GM23338 (cell line): ENCODE measurements at regions not wholly inside any gene's neighbourhood (a gene's known extent, or its start where the extent isn't known, plus 50 kb on each side); places are given as distances from the start of the nearest gene placed in this dataset.

Source experiments
- ATAC-seq: fragments of 200-7000 bp; cut with Tn5 transposase; 3 replicates; pipeline ENCODE4 v1.9.1; 2020
- DNase-seq: peaks from one replicate; pipeline ENCODE4 v3.0.0-alpha.2; 2015; ENCODE audit warnings: low spot score
- H2AFZ ChIP-seq: fragments of 200-600 bp; sonication (generic); 2 replicates; pipeline ENCODE4 v1.8.0; 2016; ENCODE audit warnings: antibody characterized with exemption, mild to moderate bottlenecking, moderate library complexity
- H3F3A ChIP-seq: fragments of 200-600 bp; sonication (generic); replicated peaks from 2 replicates; pipeline ENCODE4 v1.8.0; 2017; ENCODE audit warnings: antibody characterized with exemption, mixed run types, low read depth
- H3K27ac ChIP-seq: fragments of 200-600 bp; sonication (generic); 2 replicates; pipeline ENCODE4 v1.6.1; 2016; ENCODE audit warnings: low read depth
- H3K27me3 ChIP-seq: fragments of 200-600 bp; sonication (generic); 2 replicates; pipeline ENCODE4 v1.8.0; 2016; ENCODE audit warnings: mild to moderate bottlenecking, mixed run types, moderate library complexity; ENCODE audit not compliant: insufficient read depth
- H3K36me3 ChIP-seq: fragments of 200-600 bp; sonication (generic); 2 replicates; pipeline ENCODE4 v1.8.0; 2016; ENCODE audit warnings: mild to moderate bottlenecking; ENCODE audit not compliant: insufficient read depth
- H3K4me1 ChIP-seq: fragments of 200-600 bp; sonication (generic); 2 replicates; pipeline ENCODE4 v1.8.0; 2016; ENCODE audit warnings: mild to moderate bottlenecking, moderate library complexity; ENCODE audit not compliant: insufficient read depth
- H3K4me2 ChIP-seq: fragments of 200-600 bp; sonication (generic); 2 replicates; pipeline ENCODE4 v1.7.1; 2017; ENCODE audit warnings: mixed run types
- H3K4me3 ChIP-seq: fragments of 200-600 bp; sonication (generic); 2 replicates; pipeline ENCODE4 v1.6.1; 2016; ENCODE audit warnings: mixed run types
- H3K79me2 ChIP-seq: fragments of 200-600 bp; sonication (generic); replicated peaks from 2 replicates; pipeline ENCODE4 v1.8.0; 2017; ENCODE audit warnings: mild to moderate bottlenecking; ENCODE audit not compliant: insufficient read depth
- H3K9me2 ChIP-seq: fragments of 200-600 bp; sonication (generic); 2 replicates; pipeline ENCODE4 v1.8.0; 2017; ENCODE audit not compliant: insufficient read depth
- H4K20me1 ChIP-seq: fragments of 200-600 bp; sonication (generic); replicated peaks from 2 replicates; pipeline ENCODE4 v1.8.0; 2017; ENCODE audit warnings: mild to moderate bottlenecking; ENCODE audit not compliant: insufficient read depth
- H3K27ac Mint-ChIP-seq: 2 replicates; pipeline ENCODE4 v1.8.0; 2020; ENCODE audit warnings: inconsistent platforms, mild to moderate bottlenecking, moderate library complexity, mixed read lengths
- H3K27me3 Mint-ChIP-seq: 3 replicates; pipeline ENCODE4 v1.8.0; 2022; ENCODE audit warnings: low read depth, mild to moderate bottlenecking, moderate library complexity, mixed read lengths, inconsistent platforms; ENCODE audit not compliant: insufficient read depth, poor library complexity
- H3K36me3 Mint-ChIP-seq: 3 replicates; pipeline ENCODE4 v1.8.0; 2021; ENCODE audit warnings: low read depth, mild to moderate bottlenecking, inconsistent platforms, moderate library complexity, mixed read lengths
- H3K4me1 Mint-ChIP-seq: 3 replicates; pipeline ENCODE4 v1.8.0; 2020; ENCODE audit warnings: mild to moderate bottlenecking, inconsistent platforms, mixed read lengths
- H3K4me3 Mint-ChIP-seq: 3 replicates; pipeline ENCODE4 v1.8.0; 2021; ENCODE audit warnings: moderate library complexity, mild to moderate bottlenecking, inconsistent platforms, mixed read lengths
- H3K9me3 Mint-ChIP-seq: 3 replicates; pipeline ENCODE4 v1.8.0; 2020; ENCODE audit warnings: moderate library complexity, mild to moderate bottlenecking, inconsistent platforms, mixed read lengths
- CREB1 ChIP-seq: fragments of 250-450 bp; sonication (Bioruptor Pico); IDR thresholded peaks from 2 replicates; pipeline ENCODE4 v1.5.0; 2020; ENCODE audit warnings: low read depth, mild to moderate bottlenecking, moderate library complexity
- EZH2phosphoT487 ChIP-seq: fragments of 200-600 bp; sonication (generic); IDR thresholded peaks from one replicate; pipeline ENCODE4 v1.8.1; 2018; ENCODE audit warnings: antibody characterized with exemption; ENCODE audit not compliant: unreplicated experiment
- JUNB ChIP-seq: IDR thresholded peaks from one replicate; pipeline ENCODE4 v1.6.1; 2016; ENCODE audit warnings: antibody characterized with exemption; ENCODE audit not compliant: unreplicated experiment
- POLR2AphosphoS5 ChIP-seq: IDR thresholded peaks from 2 replicates; pipeline ENCODE4 v1.6.1; 2016; ENCODE audit warnings: antibody characterized with exemption, low read depth
- STAT1 ChIP-seq: IDR thresholded peaks from one replicate; pipeline ENCODE4 v1.6.1; 2016; ENCODE audit warnings: antibody characterized with exemption; ENCODE audit not compliant: unreplicated experiment
- ZNF114 ChIP-seq: fragments of 250-450 bp; sonication (Bioruptor Pico); IDR thresholded peaks from 2 replicates; pipeline ENCODE4 v1.5.0; 2020; ENCODE audit warnings: mild to moderate bottlenecking, moderate library complexity
- TF ChIP-seq, protein P1 (sequence below): IDR thresholded peaks from 2 replicates; pipeline ENCODE4 v1.6.1; 2016; ENCODE audit warnings: antibody characterized with exemption
- TF ChIP-seq, protein P2 (sequence below): fragments of 250-450 bp; sonication (Bioruptor Pico); IDR thresholded peaks from 2 replicates; pipeline ENCODE4 v1.5.0; 2020; ENCODE audit warnings: mild to moderate bottlenecking, moderate library complexity

DNA sequence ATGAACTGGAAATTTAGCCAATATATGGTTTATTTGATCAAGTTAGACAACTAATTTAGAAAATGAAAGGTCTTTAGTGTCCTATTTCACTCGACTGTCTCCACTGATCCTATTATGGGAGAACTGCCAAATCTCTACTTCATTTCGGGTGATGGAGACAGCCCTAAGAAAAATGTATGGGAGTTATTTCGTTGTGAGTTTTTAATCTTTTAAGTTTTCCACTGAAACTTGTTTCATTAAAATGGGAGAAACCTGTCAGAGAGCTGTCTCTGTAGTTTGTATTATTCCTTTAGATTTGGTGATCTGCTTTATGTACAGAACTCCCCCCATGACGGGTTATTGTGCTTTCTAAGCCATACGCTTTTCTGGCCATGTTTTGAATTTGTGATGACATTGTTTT is 899.7 kb downstream of the ADGRL2 start:
- no peaks in the 10 kb centered on the region for H3K79me2 ChIP-seq
- H3K27me3 Mint-ChIP-seq: no peaks in the 10 kb centered on the region
- H3K4me3 Mint-ChIP-seq: no peak overlapping the region
- no peaks in the 10 kb centered on the region for H3K4me1 ChIP-seq
- no peaks in the 10 kb centered on the region for H3F3A ChIP-seq
- no peaks in the 10 kb centered on the region for H3K36me3 ChIP-seq
- H3K4me3 ChIP-seq: no peak overlapping the region
- ATAC-seq (no peak), DNase-seq (no peak)
- H2AFZ ChIP-seq: no peak overlapping the region
- TF ChIP-seq EZH2phosphoT487 (no peak), STAT1 (no peak), POLR2AphosphoS5 (no peak), JUNB (no peak), CREB1 (no peak), ZNF114 (CRISPR knock-in tag) (no peak)
- TF ChIP-seq, protein P1, sequence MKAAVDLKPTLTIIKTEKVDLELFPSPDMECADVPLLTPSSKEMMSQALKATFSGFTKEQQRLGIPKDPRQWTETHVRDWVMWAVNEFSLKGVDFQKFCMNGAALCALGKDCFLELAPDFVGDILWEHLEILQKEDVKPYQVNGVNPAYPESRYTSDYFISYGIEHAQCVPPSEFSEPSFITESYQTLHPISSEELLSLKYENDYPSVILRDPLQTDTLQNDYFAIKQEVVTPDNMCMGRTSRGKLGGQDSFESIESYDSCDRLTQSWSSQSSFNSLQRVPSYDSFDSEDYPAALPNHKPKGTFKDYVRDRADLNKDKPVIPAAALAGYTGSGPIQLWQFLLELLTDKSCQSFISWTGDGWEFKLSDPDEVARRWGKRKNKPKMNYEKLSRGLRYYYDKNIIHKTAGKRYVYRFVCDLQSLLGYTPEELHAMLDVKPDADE: no peak
- TF ChIP-seq, protein P2, sequence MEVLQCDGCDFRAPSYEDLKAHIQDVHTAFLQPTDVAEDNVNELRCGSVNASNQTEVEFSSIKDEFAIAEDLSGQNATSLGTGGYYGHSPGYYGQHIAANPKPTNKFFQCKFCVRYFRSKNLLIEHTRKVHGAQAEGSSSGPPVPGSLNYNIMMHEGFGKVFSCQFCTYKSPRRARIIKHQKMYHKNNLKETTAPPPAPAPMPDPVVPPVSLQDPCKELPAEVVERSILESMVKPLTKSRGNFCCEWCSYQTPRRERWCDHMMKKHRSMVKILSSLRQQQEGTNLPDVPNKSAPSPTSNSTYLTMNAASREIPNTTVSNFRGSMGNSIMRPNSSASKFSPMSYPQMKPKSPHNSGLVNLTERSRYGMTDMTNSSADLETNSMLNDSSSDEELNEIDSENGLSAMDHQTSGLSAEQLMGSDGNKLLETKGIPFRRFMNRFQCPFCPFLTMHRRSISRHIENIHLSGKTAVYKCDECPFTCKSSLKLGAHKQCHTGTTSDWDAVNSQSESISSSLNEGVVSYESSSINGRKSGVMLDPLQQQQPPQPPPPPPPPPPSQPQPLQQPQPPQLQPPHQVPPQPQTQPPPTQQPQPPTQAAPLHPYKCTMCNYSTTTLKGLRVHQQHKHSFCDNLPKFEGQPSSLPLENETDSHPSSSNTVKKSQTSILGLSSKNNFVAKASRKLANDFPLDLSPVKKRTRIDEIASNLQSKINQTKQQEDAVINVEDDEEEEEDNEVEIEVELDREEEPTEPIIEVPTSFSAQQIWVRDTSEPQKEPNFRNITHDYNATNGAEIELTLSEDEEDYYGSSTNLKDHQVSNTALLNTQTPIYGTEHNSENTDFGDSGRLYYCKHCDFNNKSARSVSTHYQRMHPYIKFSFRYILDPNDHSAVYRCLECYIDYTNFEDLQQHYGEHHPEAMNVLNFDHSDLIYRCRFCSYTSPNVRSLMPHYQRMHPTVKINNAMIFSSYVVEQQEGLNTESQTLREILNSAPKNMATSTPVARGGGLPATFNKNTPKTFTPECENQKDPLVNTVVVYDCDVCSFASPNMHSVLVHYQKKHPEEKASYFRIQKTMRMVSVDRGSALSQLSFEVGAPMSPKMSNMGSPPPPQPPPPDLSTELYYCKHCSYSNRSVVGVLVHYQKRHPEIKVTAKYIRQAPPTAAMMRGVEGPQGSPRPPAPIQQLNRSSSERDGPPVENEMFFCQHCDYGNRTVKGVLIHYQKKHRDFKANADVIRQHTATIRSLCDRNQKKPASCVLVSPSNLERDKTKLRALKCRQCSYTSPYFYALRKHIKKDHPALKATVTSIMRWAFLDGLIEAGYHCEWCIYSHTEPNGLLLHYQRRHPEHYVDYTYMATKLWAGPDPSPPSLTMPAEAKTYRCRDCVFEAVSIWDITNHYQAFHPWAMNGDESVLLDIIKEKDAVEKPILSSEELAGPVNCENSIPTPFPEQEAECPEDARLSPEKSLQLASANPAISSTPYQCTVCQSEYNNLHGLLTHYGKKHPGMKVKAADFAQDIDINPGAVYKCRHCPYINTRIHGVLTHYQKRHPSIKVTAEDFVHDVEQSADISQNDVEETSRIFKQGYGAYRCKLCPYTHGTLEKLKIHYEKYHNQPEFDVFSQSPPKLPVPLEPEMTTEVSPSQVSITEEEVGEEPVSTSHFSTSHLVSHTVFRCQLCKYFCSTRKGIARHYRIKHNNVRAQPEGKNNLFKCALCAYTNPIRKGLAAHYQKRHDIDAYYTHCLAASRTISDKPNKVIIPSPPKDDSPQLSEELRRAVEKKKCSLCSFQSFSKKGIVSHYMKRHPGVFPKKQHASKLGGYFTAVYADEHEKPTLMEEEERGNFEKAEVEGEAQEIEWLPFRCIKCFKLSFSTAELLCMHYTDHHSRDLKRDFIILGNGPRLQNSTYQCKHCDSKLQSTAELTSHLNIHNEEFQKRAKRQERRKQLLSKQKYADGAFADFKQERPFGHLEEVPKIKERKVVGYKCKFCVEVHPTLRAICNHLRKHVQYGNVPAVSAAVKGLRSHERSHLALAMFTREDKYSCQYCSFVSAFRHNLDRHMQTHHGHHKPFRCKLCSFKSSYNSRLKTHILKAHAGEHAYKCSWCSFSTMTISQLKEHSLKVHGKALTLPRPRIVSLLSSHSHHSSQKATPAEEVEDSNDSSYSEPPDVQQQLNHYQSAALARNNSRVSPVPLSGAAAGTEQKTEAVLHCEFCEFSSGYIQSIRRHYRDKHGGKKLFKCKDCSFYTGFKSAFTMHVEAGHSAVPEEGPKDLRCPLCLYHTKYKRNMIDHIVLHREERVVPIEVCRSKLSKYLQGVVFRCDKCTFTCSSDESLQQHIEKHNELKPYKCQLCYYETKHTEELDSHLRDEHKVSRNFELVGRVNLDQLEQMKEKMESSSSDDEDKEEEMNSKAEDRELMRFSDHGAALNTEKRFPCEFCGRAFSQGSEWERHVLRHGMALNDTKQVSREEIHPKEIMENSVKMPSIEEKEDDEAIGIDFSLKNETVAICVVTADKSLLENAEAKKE (CRISPR knock-in tag): no peak
- no peak overlapping the region for H3K27ac ChIP-seq
- no peaks in the 10 kb centered on the region for H3K4me1 Mint-ChIP-seq
- no peaks in the 10 kb centered on the region for H3K27me3 ChIP-seq
- H3K36me3 Mint-ChIP-seq: no peaks in the 10 kb centered on the region
- H3K27ac Mint-ChIP-seq: no peak overlapping the region
- no peaks in the 10 kb centered on the region for H3K9me2 ChIP-seq
- H3K4me2 ChIP-seq: no peak overlapping the region
- H3K9me3 Mint-ChIP-seq: no peaks in the 10 kb centered on the region
- no peaks in the 10 kb centered on the region for H4K20me1 ChIP-seq
